ENCODE measurements at regions not wholly inside any gene's neighbourhood (a gene's known extent, or its start where the extent isn't known, plus 50 kb on each side); places are given as distances from the start of the nearest gene placed in this dataset.

GRCh38 chr13:43990829-43991228 lies 111.1 kb downstream of the LACC1 start (continued):
- TF ChIP-seq, protein P1, sequence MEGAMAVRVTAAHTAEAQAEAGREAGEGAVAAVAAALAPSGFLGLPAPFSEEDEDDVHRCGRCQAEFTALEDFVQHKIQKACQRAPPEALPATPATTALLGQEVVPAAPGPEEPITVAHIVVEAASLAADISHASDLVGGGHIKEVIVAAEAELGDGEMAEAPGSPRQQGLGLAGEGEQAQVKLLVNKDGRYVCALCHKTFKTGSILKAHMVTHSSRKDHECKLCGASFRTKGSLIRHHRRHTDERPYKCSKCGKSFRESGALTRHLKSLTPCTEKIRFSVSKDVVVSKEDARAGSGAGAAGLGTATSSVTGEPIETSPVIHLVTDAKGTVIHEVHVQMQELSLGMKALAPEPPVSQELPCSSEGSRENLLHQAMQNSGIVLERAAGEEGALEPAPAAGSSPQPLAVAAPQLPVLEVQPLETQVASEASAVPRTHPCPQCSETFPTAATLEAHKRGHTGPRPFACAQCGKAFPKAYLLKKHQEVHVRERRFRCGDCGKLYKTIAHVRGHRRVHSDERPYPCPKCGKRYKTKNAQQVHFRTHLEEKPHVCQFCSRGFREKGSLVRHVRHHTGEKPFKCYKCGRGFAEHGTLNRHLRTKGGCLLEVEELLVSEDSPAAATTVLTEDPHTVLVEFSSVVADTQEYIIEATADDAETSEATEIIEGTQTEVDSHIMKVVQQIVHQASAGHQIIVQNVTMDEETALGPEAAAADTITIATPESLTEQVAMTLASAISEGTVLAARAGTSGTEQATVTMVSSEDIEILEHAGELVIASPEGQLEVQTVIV (IDR thresholded peaks at IDR 0.05; ENCODE audit: borderline replicate concordance, partially characterized antibody): no peak
- TF ChIP-seq LARP7 (IDR thresholded peaks at IDR 0.05) (no peak), NR2F1 (conservative IDR thresholded peaks at IDR 0.05) (no peak), IRF4 (IDR thresholded peaks at IDR 0.05; ENCODE audit: low read depth, low read length) (no peak), HDGF (IDR thresholded peaks at IDR 0.05) (no peak), NFYA (IDR thresholded peaks at IDR 0.05; ENCODE audit: borderline replicate concordance, low read depth, low read length) (no peak)

DNA sequence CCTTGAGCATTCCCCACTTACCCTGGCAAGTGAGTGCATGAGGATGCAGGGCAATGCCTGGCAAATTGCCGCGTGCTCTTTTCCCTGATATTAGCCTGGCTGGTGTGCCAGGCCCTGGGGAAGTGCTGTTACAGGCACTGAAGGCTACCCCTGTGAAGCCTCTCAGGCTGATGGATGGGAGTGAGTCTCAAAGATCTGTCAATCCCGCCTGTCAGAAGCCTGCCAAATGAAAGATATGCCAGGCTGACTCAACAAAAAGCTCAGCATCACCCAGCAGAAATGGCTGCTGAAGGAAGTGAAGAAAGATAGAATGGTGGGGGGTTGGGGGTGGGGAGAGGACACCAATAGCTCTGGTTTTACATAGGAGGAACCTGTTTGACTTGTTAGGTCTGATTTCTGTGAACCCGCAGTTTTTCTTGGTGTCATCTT lies 112.1 kb downstream of the LACC1 start:
- Histone ChIP-seq H3K4me3 (no peak overlapping the region), H4K20me1 (ENCODE audit: control insufficient read depth, insufficient read depth) (no peaks in the 10 kb centered on the region), H3K9me3 (replicated peaks; ENCODE audit: control insufficient read depth, insufficient read depth, low read length) (no peaks in the 10 kb centered on the region; the same call in 2 of the 3 replicates), H3K4me2 (ENCODE audit: control insufficient read depth, insufficient read depth) (no peak overlapping the region), H3K4me1 (ENCODE audit: control insufficient read depth, insufficient read depth, low read length) (no peaks in the 10 kb centered on the region), H3K27me3 (replicated peaks in 1 of 2; ENCODE audit: control insufficient read depth in 2 of 2, insufficient read depth in 2 of 2, low read length in 1 of 2) (peaks cover 0 to 4% of the 10 kb centered on the region in 2 experiments; a peak in 1 of 4 replicates), H3K36me3 (ENCODE audit: control insufficient read depth in 2 of 2, insufficient read depth in 2 of 2, low read length in 1 of 2) (no peaks in the 10 kb centered on the region), H3K27ac (ENCODE audit: control insufficient read depth, insufficient read depth) (no peak overlapping the region), H3K79me2 (ENCODE audit: control insufficient read depth, insufficient read depth, low read length) (no peaks in the 10 kb centered on the region), H2AFZ (ENCODE audit: control insufficient read depth, low read depth, low read length) (no peak overlapping the region), H3K9ac (ENCODE audit: control insufficient read depth, insufficient read depth, low read length) (no peak overlapping the region)
- BruUV-seq (replicated peaks): no TSS peak
- ChIA-PET CTCF (no interaction called here), RAD21 (ENCODE audit: unreplicated experiment) (no interaction called here), SMC1A (ENCODE audit: uncharacterized antibody, unreplicated experiment) (no interaction called here), POLR2A (no interaction called here)
- DNase-seq (ENCODE audit: low read depth, low spot score): no peak
- 67% methylated on average over 4 of the region's 4 CpGs for WGBS (ENCODE audit: insufficient coverage, insufficient replicate concordance, low lambda C conversion rate, missing lambda C conversion rate)
- intact Hi-C loops (cut with micrococcal nuclease; ENCODE audit: unreplicated experiment): no loop called here
- ATAC-seq: no peak
- no peak for FAIRE-seq
- in situ Hi-C loops (cut with MboI): no loop called here
- no peak for TF ChIP-seq RCOR1 (conservative IDR thresholded peaks at IDR 0.05; ENCODE audit: low read depth, low read length)
- no peak for TF ChIP-seq MYB (IDR thresholded peaks at IDR 0.05; ENCODE audit: borderline replicate concordance, low read depth, low read length)
- TF ChIP-seq, protein P2, sequence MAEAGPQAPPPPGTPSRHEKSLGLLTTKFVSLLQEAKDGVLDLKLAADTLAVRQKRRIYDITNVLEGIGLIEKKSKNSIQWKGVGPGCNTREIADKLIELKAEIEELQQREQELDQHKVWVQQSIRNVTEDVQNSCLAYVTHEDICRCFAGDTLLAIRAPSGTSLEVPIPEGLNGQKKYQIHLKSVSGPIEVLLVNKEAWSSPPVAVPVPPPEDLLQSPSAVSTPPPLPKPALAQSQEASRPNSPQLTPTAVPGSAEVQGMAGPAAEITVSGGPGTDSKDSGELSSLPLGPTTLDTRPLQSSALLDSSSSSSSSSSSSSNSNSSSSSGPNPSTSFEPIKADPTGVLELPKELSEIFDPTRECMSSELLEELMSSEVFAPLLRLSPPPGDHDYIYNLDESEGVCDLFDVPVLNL (IDR thresholded peaks at IDR 0.05; ENCODE audit: low read depth, low read length): no peak
- no peak for TF ChIP-seq FOXM1 (IDR thresholded peaks at IDR 0.05; ENCODE audit: low read depth, low read length)
- TF ChIP-seq CBFB (IDR thresholded peaks at IDR 0.05; ENCODE audit: low read depth): no peak
- TF ChIP-seq TAF1 (IDR thresholded peaks at IDR 0.05; ENCODE audit: borderline replicate concordance, low read depth, low read length): no peak
- TF ChIP-seq GABPA (IDR thresholded peaks at IDR 0.05; ENCODE audit: low read depth): no peak
- TF ChIP-seq MXI1 (IDR thresholded peaks at IDR 0.05; ENCODE audit: low read depth, low read length): no peak
- TF ChIP-seq USF2 (IDR thresholded peaks at IDR 0.05; ENCODE audit: borderline replicate concordance, low read depth, low read length): no peak
- TF ChIP-seq, protein P3, sequence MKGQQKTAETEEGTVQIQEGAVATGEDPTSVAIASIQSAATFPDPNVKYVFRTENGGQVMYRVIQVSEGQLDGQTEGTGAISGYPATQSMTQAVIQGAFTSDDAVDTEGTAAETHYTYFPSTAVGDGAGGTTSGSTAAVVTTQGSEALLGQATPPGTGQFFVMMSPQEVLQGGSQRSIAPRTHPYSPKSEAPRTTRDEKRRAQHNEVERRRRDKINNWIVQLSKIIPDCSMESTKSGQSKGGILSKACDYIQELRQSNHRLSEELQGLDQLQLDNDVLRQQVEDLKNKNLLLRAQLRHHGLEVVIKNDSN (IDR thresholded peaks at IDR 0.05; ENCODE audit: borderline replicate concordance, extremely low read length, insufficient read depth, low read depth, low read length): no peak
- no peak for TF ChIP-seq KLF5 (IDR thresholded peaks at IDR 0.05; ENCODE audit: partially characterized antibody)
- no peak for TF ChIP-seq NFYB (IDR thresholded peaks at IDR 0.05; ENCODE audit: insufficient read depth, low read depth, low read length)
- TF ChIP-seq POLR2AphosphoS2 (IDR thresholded peaks at IDR 0.05; ENCODE audit: low read depth, low read length): no peak

Measured in GM12878 (cell line).